ENCODE measurements at regions not wholly inside any gene's neighbourhood (a gene's known extent, or its start where the extent isn't known, plus 50 kb on each side); places are given as distances from the start of the nearest gene placed in this dataset.

- no peak overlapping the region for H4K8ac ChIP-seq (replicated peaks; ENCODE audit: insufficient read length, low read depth, low read length)
- no CpG with 5 or more reads among the region's 3 CpGs for WGBS (ENCODE audit: extremely low coverage, insufficient read length, low lambda C conversion rate)
- H3K23ac ChIP-seq (ENCODE audit: insufficient read length, low read depth, low read length) = no peak overlapping the region
- no peak overlapping the region for H3K14ac ChIP-seq (ENCODE audit: insufficient read depth, low read length)
- no peak overlapping the region for H2BK120ac ChIP-seq (ENCODE audit: low read depth, low read length, poor library complexity, severe bottlenecking)
- H3K79me2 ChIP-seq (ENCODE audit: insufficient read depth, low read length) = no peaks in the 10 kb centered on the region
- H3K4me2 ChIP-seq (ENCODE audit: insufficient read depth, insufficient read length, low read length) = no peak overlapping the region
- no peak overlapping the region for H3K27ac ChIP-seq (ENCODE audit: insufficient read length, low read depth, low read length)
- Mint-ChIP-seq H3K36me3 (ENCODE audit: insufficient read depth in 1 of 3, low read depth in 3 of 3) (no peaks in the 10 kb centered on the region), H3K4me1 (peaks cover 3 to 8% of the 10 kb centered on the region in 2 experiments), H3K27me3 (ENCODE audit: low read depth) (0 out of 2 replicates have a peak, but pooled peaks cover 3% of the 10 kb centered on the region), H3K9me3 (no peaks in the 10 kb centered on the region), H3K27ac (no peak overlapping the region), H3K4me3 (no peak overlapping the region)
- H2AK5ac ChIP-seq (ENCODE audit: insufficient read length, low read length) = no peak overlapping the region
- no peak for TF ChIP-seq CTCF (conservative IDR thresholded peaks at IDR 0.05)
- no peak overlapping the region for H4K91ac ChIP-seq (ENCODE audit: insufficient read length, low read depth, low read length)
- no peak overlapping the region for H2BK20ac ChIP-seq (ENCODE audit: low read depth, low read length, poor library complexity, severe bottlenecking)
- no peak overlapping the region for H4K5ac ChIP-seq (ENCODE audit: insufficient read length, low read depth, low read length)
- no peaks in the 10 kb centered on the region for H3K23me2 ChIP-seq (ENCODE audit: insufficient read length, low read depth, low read length, poor library complexity, severe bottlenecking)
- no peak overlapping the region for H3T11ph ChIP-seq (ENCODE audit: low read length)
- H3K18ac ChIP-seq (ENCODE audit: insufficient read length, low read depth, low read length) = no peak overlapping the region
- no peaks in the 10 kb centered on the region for H3K79me1 ChIP-seq (ENCODE audit: insufficient read depth, low read depth, low read length, poor library complexity, severe bottlenecking)
- H2BK5ac ChIP-seq (ENCODE audit: insufficient read length, low read length) = no peak overlapping the region
- no peaks in the 10 kb centered on the region for H3K27me3 ChIP-seq (ENCODE audit: insufficient read depth, low read length)
- H3K9ac ChIP-seq (ENCODE audit: extremely low read depth, insufficient read length, low read length) = no peak overlapping the region
- no peak overlapping the region for H3K4ac ChIP-seq (ENCODE audit: low read depth, low read length)
- H4K20me1 ChIP-seq (ENCODE audit: control insufficient read depth, insufficient read depth, insufficient read length) = no peaks in the 10 kb centered on the region
- no peak for DNase-seq
- H3K56ac ChIP-seq (ENCODE audit: insufficient read length, low read depth, low read length) = no peak overlapping the region
- H3K4me1 ChIP-seq (ENCODE audit: insufficient read depth, low read length) = no peaks in the 10 kb centered on the region
- no peak overlapping the region for H2AFZ ChIP-seq (ENCODE audit: low read length)
- no peaks in the 10 kb centered on the region for H3K9me3 ChIP-seq (ENCODE audit: control insufficient read depth, low read depth, low read length)
- no peak overlapping the region for H2BK15ac ChIP-seq (ENCODE audit: low read depth, low read length)
- H2BK12ac ChIP-seq (ENCODE audit: insufficient read length, low read depth, low read length) = no peak overlapping the region
Observed at GRCh38 chr21:36601362-36601761, 97.6 kb upstream of the SIM2 start.
